Calu3 (cell line): ENCODE measurements at regions not wholly inside any gene's neighbourhood (a gene's known extent, or its start where the extent isn't known, plus 50 kb on each side); places are given as distances from the start of the nearest gene placed in this dataset.

Source experiments
- BruUV-seq: library from RNA; stranded (reverse); fragments of 400-500 nt; replicated peaks from 2 replicates; lab custom pipeline; 2021; lab: Mats Ljungman, UMichigan
- CTCF ChIA-PET: fragments of 300-600 bp; sonication (Branson Sonifier 250); formaldehyde crosslinking; loops from one replicate; lab custom pipeline; 2022; ENCODE audit warnings: antibody characterized with exemption; lab: Charles Lee
- DNase-seq: peaks from one replicate; pipeline ENCODE4 v3.0.0; 2022
- H3K27ac Mint-ChIP-seq: one replicate; pipeline ENCODE4 v1.8.0; 2022; ENCODE audit warnings: mixed read lengths; ENCODE audit not compliant: unreplicated experiment
- H3K27me3 Mint-ChIP-seq: one replicate; pipeline ENCODE4 v1.8.0; 2022; ENCODE audit warnings: mixed read lengths; ENCODE audit not compliant: unreplicated experiment
- H3K36me3 Mint-ChIP-seq: one replicate; pipeline ENCODE4 v1.8.0; 2022; ENCODE audit warnings: mild to moderate bottlenecking, moderate library complexity, mixed read lengths; ENCODE audit not compliant: insufficient read depth, unreplicated experiment
- H3K4me1 Mint-ChIP-seq: one replicate; pipeline ENCODE4 v1.8.0; 2022; ENCODE audit warnings: mild to moderate bottlenecking, low read depth, mixed read lengths; ENCODE audit not compliant: unreplicated experiment
- H3K4me3 Mint-ChIP-seq: one replicate; pipeline ENCODE4 v1.8.0; 2022; ENCODE audit warnings: mild to moderate bottlenecking, low read depth, moderate library complexity, mixed read lengths; ENCODE audit not compliant: unreplicated experiment
- H3K9me3 Mint-ChIP-seq: one replicate; pipeline ENCODE4 v1.8.0; 2022; ENCODE audit warnings: low read depth, mixed read lengths; ENCODE audit not compliant: unreplicated experiment
- intact Hi-C: fragments of 100-400 bp; cut with micrococcal nuclease; formaldehyde crosslinking; loops from one replicate; pipeline ENCODE4 v1.10.0; 2022; ENCODE audit not compliant: unreplicated experiment
- TF ChIP-seq, protein P1 (sequence below): fragments of 200-600 bp; IDR thresholded peaks from one replicate; pipeline ENCODE4 v1.8.0; 2022; ENCODE audit warnings: antibody characterized with exemption; ENCODE audit not compliant: unreplicated experiment

DNA sequence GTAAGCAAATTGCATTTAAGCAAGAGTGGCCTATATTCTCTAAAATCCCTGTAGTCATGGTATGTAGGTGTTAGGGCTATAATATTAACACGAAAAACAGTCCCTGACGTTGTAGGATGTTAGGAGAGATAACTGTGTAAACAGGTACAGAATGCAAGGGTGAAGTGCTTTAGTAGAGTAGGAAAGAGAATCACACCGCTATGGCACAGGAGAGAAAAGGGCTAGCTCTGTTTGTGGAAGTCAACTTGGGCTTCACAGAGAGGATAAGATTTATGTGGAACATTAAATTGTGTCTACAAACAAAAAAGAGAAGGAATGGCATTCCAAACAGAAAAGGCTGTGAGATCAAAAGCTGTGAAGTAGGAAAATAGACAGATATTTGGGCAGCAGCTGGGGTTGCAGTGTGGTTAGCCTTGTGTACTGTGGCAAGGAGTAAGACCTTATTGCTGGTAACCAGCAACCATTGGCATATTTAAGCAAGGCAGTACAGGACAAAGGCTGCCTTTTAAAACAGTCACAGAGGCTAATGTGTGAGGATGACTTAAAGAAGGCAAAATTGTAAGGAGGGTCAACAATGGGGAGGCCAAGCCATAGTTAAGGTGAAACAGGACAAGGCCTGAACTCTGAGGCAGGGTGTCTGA lies 337.5 kb upstream of the ADAMTSL1 start:
- intact Hi-C loops = no loop called here
- Mint-ChIP-seq H3K9me3 (no peaks in the 10 kb centered on the region), H3K4me1 (no peaks in the 10 kb centered on the region), H3K4me3 (no peak overlapping the region), H3K27ac (no peak overlapping the region), H3K27me3 (no peaks in the 10 kb centered on the region), H3K36me3 (no peaks in the 10 kb centered on the region)
- CTCF ChIA-PET = no interaction called here
- no peak for DNase-seq
- no TSS peak for BruUV-seq
- TF ChIP-seq, protein P1, sequence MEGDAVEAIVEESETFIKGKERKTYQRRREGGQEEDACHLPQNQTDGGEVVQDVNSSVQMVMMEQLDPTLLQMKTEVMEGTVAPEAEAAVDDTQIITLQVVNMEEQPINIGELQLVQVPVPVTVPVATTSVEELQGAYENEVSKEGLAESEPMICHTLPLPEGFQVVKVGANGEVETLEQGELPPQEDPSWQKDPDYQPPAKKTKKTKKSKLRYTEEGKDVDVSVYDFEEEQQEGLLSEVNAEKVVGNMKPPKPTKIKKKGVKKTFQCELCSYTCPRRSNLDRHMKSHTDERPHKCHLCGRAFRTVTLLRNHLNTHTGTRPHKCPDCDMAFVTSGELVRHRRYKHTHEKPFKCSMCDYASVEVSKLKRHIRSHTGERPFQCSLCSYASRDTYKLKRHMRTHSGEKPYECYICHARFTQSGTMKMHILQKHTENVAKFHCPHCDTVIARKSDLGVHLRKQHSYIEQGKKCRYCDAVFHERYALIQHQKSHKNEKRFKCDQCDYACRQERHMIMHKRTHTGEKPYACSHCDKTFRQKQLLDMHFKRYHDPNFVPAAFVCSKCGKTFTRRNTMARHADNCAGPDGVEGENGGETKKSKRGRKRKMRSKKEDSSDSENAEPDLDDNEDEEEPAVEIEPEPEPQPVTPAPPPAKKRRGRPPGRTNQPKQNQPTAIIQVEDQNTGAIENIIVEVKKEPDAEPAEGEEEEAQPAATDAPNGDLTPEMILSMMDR = no peak

DNA sequence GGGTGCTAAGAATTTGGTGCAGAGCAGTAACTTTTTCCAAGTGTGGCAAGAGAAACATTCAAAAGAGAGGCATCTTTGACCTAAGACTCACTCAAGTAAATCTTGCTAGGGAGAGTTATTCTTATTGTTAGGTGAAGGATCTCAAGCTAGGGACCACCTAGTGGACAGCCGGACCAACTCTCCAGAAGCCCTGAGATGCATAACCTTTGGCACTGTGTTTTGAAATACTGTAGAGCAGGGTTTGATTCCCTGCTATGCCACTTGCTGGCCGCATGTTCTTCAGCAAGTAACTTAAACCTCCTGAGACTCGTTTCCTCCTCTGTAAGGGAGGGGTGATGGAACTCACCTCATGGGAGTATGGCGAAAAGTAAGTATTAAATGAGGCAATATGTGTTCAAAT lies 336.1 kb upstream of the ADAMTSL1 start:
- H3K27me3 Mint-ChIP-seq = no peaks in the 10 kb centered on the region

DNA sequence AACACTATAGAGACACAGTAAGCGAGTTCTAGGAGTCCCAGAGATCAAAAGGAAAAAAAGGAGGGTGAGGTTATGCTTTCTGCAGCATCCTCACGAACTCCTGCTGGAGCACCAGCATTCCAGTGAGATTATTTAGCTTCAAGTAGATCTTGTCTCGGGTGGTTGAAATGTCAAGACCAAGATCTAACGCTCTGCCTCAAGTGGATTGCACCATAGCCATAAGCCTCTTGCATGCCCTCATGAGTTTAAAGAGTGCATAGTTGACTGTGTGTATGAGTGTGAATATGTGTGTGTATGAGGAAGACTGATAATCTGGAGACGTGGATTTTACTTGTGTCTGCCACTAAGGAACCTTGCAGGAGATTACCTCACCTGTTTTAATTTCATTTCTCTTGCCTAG lies 335.3 kb upstream of the ADAMTSL1 start:
- Mint-ChIP-seq H3K36me3 (no peaks in the 10 kb centered on the region), H3K27ac (no peak overlapping the region), H3K9me3 (no peaks in the 10 kb centered on the region), H3K4me1 (no peaks in the 10 kb centered on the region), H3K27me3 (no peaks in the 10 kb centered on the region), H3K4me3 (no peak overlapping the region)
- intact Hi-C loops = no loop called here
- DNase-seq = no peak
- CTCF ChIA-PET = no interaction called here
- TF ChIP-seq, protein P1 = no peak
- BruUV-seq = no TSS peak

More for the DNA sequence above, 336.1 kb upstream of the ADAMTSL1 start:
- Mint-ChIP-seq H3K4me3 (no peak overlapping the region), H3K27ac (no peak overlapping the region), H3K36me3 (no peaks in the 10 kb centered on the region), H3K4me1 (no peaks in the 10 kb centered on the region), H3K9me3 (no peaks in the 10 kb centered on the region)
- intact Hi-C loops = no loop called here
- DNase-seq = no peak
- BruUV-seq = no TSS peak
- CTCF ChIA-PET = no interaction called here
- TF ChIP-seq, protein P1 = no peak

DNA sequence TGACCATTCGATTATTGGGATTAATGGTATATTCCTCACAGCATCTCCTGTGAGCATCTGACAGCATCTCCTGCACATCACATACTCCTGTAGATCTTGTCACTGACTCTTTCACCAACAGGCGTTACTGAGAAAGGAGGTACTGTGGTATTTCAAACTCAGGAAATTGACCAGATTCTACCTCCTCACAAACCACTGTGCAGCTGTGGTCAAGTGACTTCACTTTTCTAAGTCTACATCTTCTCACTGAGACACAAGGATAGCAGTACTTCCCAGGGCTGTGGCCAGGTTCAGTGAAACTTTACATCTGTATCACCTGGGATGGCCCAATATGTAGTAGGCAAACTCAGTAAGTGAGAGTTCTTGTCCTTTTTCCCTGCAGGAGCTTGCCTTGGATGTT lies 332.3 kb upstream of the ADAMTSL1 start:
- Mint-ChIP-seq H3K27ac (no peak overlapping the region), H3K9me3 (no peaks in the 10 kb centered on the region), H3K4me3 (no peak overlapping the region), H3K36me3 (no peaks in the 10 kb centered on the region), H3K27me3 (no peaks in the 10 kb centered on the region), H3K4me1 (no peaks in the 10 kb centered on the region)
- TF ChIP-seq, protein P1 = no peak
- DNase-seq = no peak
- BruUV-seq = no TSS peak
- CTCF ChIA-PET = no interaction called here
- intact Hi-C loops = loop anchor here (10.0 kb wide), 1 partner anchor 327 kb away; no protein-coding TSS in a partner anchor
